PFSK-1 (cell line): ENCODE measurements at regions not wholly inside any gene's neighbourhood (a gene's known extent, or its start where the extent isn't known, plus 50 kb on each side); places are given as distances from the start of the nearest gene placed in this dataset.

Experiments
- TAF1 ChIP-seq: IDR thresholded peaks from 2 replicates; pipeline ENCODE4 v1.6.1; 2012; ENCODE audit warnings: low read length, control low read depth, borderline replicate concordance; ENCODE audit not compliant: insufficient read depth
- TF ChIP-seq, protein P1 (sequence below), 2 experiments: IDR thresholded peaks; 2 replicates each; pipeline versions ENCODE4 v1.6.1 to v1.8.0; 2011 to 2012; ENCODE audit warnings: low read depth in 2 of 2, low read length in 2 of 2, control low read depth in 1 of 2, inconsistent platforms in 1 of 2, mild to moderate bottlenecking in 1 of 2, moderate library complexity in 1 of 2; ENCODE audit not compliant: insufficient read depth in 1 of 2

DNA sequence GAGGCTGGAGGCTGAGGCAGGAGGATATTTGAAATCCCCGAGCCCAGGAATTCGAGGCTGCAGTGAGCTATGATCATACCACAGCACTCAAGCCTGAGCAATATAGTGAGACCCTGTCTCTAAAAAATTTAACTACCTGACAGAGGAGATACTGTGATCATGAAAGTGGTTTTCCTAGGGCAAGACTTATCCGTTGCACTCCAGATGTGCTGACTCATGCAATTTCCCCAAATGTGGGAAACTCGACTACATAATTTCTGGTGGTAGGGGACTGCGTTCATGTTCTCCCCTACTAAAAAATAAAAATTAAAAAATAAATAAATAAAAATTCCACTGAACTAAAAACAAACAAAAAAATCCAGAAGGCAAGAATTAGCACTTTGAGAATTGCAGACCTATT, 271.7 kb downstream of the SHQ1 start:
- no peak for TF ChIP-seq TAF1
- TF ChIP-seq, protein P1, sequence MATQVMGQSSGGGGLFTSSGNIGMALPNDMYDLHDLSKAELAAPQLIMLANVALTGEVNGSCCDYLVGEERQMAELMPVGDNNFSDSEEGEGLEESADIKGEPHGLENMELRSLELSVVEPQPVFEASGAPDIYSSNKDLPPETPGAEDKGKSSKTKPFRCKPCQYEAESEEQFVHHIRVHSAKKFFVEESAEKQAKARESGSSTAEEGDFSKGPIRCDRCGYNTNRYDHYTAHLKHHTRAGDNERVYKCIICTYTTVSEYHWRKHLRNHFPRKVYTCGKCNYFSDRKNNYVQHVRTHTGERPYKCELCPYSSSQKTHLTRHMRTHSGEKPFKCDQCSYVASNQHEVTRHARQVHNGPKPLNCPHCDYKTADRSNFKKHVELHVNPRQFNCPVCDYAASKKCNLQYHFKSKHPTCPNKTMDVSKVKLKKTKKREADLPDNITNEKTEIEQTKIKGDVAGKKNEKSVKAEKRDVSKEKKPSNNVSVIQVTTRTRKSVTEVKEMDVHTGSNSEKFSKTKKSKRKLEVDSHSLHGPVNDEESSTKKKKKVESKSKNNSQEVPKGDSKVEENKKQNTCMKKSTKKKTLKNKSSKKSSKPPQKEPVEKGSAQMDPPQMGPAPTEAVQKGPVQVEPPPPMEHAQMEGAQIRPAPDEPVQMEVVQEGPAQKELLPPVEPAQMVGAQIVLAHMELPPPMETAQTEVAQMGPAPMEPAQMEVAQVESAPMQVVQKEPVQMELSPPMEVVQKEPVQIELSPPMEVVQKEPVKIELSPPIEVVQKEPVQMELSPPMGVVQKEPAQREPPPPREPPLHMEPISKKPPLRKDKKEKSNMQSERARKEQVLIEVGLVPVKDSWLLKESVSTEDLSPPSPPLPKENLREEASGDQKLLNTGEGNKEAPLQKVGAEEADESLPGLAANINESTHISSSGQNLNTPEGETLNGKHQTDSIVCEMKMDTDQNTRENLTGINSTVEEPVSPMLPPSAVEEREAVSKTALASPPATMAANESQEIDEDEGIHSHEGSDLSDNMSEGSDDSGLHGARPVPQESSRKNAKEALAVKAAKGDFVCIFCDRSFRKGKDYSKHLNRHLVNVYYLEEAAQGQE (IDR thresholded peaks at IDR 0.05; ENCODE audit: insufficient read depth in 1 of 2, low read depth in 2 of 2, low read length in 2 of 2), result no peak
